ENCODE measurements at regions not wholly inside any gene's neighbourhood (a gene's known extent, or its start where the extent isn't known, plus 50 kb on each side); places are given as distances from the start of the nearest gene placed in this dataset.

DNA sequence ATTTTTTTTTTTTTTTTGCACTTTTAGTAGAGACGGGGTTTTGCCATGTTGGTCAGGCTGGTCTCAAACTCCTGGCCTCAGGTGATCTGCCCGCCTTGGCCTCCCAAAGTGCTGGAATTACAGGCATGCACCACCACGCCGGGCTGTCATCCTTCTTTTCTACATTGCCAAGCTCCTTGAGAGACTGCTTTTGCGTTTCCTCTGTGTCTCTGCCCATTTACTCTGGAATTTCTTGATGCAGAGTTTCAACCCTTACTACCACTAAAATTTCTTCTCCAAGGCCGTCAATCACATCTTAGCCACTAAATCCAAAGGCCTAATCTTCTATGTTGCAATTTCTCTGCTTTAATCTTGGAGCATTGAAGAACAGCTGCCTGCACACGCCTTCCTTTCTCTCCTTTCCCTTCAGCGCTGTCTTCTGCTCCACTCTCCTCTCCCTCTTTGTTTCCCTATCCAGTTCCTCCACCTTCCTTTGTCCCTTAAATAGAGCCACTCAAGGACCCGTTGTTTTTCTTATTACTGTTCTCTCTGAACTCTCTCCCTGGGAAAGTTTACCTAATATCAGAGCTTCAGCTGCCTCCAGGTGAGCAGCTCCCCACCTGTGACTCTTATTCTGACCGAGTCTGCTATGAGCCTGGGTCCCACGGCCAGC lies 98.8 kb downstream of the SLC35B3 start:
- TF ChIP-seq CTCF (IDR thresholded peaks at IDR 0.05; ENCODE audit: insufficient read depth, low read depth, low read length) = no peak
- no peak for TF ChIP-seq EZH2 (IDR thresholded peaks at IDR 0.05; ENCODE audit: insufficient read depth, low read length)

Measured in astrocyte (in vitro differentiated cells and primary cell).